HL-60 (cell line): ENCODE measurements at regions not wholly inside any gene's neighbourhood (a gene's known extent, or its start where the extent isn't known, plus 50 kb on each side); places are given as distances from the start of the nearest gene placed in this dataset.

ENCODE experiments used
- DNase-seq, 2 experiments: peaks; one replicate each; pipeline ENCODE4 v3.0.0-alpha.2; 2010 to 2020; ENCODE audit warnings: low read depth in 1 of 2, low spot score in 1 of 2
- H3K27ac ChIP-seq: fragments of 250-450 bp; sonication (Bioruptor Pico); replicated peaks from 2 replicates; pipeline ENCODE4 v1.5.1; 2020; ENCODE audit warnings: mild to moderate bottlenecking, moderate library complexity
- H3K27me3 ChIP-seq: fragments of 250-450 bp; sonication (Bioruptor Pico); 2 replicates; pipeline ENCODE4 v1.5.1; 2021; ENCODE audit warnings: mild to moderate bottlenecking, moderate library complexity; ENCODE audit not compliant: insufficient read depth, poor library complexity, severe bottlenecking
- H3K4me3 ChIP-seq: replicated peaks from 2 replicates; pipeline ENCODE4 v1.5.1; 2011; ENCODE audit warnings: mild to moderate bottlenecking, control low read depth, low read length; ENCODE audit not compliant: insufficient read depth
- CTCF ChIP-seq: IDR thresholded peaks from one replicate; pipeline ENCODE4 v1.5.1; 2011; ENCODE audit warnings: low read length, control low read depth, inconsistent platforms; ENCODE audit not compliant: insufficient read depth
- GABPA ChIP-seq: IDR thresholded peaks from 2 replicates; pipeline ENCODE4 v1.6.1; 2012; ENCODE audit warnings: low read depth
- POLR2AphosphoS5 ChIP-seq: IDR thresholded peaks from 2 replicates; pipeline ENCODE4 v1.6.1; 2012; ENCODE audit warnings: low read depth
- REST ChIP-seq: IDR thresholded peaks from 2 replicates; pipeline ENCODE4 v1.6.1; 2012; ENCODE audit warnings: low read depth; ENCODE audit not compliant: insufficient replicate concordance
- SPI1 ChIP-seq: IDR thresholded peaks from 2 replicates; pipeline ENCODE4 v1.6.1; 2012; ENCODE audit warnings: low read depth, mild to moderate bottlenecking, borderline replicate concordance

GRCh38 chr3:178381971-178382448 is 154.2 kb upstream of the KCNMB2 start:
- no peak for DNase-seq
- no peak overlapping the region for H3K4me3 ChIP-seq
- no peak for TF ChIP-seq REST
- TF ChIP-seq POLR2AphosphoS5, result no peak
- TF ChIP-seq GABPA, result no peak
- TF ChIP-seq CTCF, result no peak
- TF ChIP-seq SPI1, result no peak
- no peak overlapping the region for H3K27ac ChIP-seq
- H3K27me3 ChIP-seq, result no peaks in the 10 kb centered on the region

GRCh38 chr3:178382449-178383061 is 153.7 kb upstream of the KCNMB2 start:
- no peaks in the 10 kb centered on the region for H3K27me3 ChIP-seq
- no peak for DNase-seq
- H3K27ac ChIP-seq, result no peak overlapping the region
- TF ChIP-seq GABPA (no peak), CTCF (no peak), SPI1 (no peak), POLR2AphosphoS5 (no peak)
- H3K4me3 ChIP-seq, result no peak overlapping the region

GRCh38 chr3:178384321-178385230 is 151.7 kb upstream of the KCNMB2 start:
- no peak for TF ChIP-seq GABPA
- no peak for TF ChIP-seq POLR2AphosphoS5
- no peak for TF ChIP-seq SPI1
- no peaks in the 10 kb centered on the region for H3K27me3 ChIP-seq
- no peak overlapping the region for H3K4me3 ChIP-seq
- DNase-seq, result no peak
- H3K27ac ChIP-seq, result no peak overlapping the region

GRCh38 chr3:178385280-178385952 is 150.8 kb upstream of the KCNMB2 start:
- Histone ChIP-seq H3K4me3 (no peak overlapping the region), H3K27ac (no peak overlapping the region), H3K27me3 (no peaks in the 10 kb centered on the region)
- TF ChIP-seq CTCF, result peak; percentile 54
- no peak for TF ChIP-seq REST
- no peak for DNase-seq
